Tibial nerve (tissue), 4 donors: ENCODE measurements at regions not wholly inside any gene's neighbourhood (a gene's known extent, or its start where the extent isn't known, plus 50 kb on each side); places are given as distances from the start of the nearest gene placed in this dataset.

ENCODE experiments used
- CTCF ChIP-seq, 5 experiments: fragments of 200-600 bp in 3 of 5; fragments of 450-650 bp in 2 of 5; sonication (generic) in 3 of 5; IDR thresholded peaks; one replicate each; pipeline ENCODE4 v1.5.1; 2016 to 2019; ENCODE audit warnings: antibody characterized with exemption in 5 of 5, mild to moderate bottlenecking in 3 of 5, moderate library complexity in 2 of 5
- EP300 ChIP-seq, 2 donors: sonication (generic); formaldehyde crosslinking; IDR thresholded peaks; one replicate each; pipeline ENCODE4 v1.6.1; 2017; ENCODE audit warnings: antibody characterized with exemption in 2 of 2, mild to moderate bottlenecking in 1 of 2
- POLR2A ChIP-seq, 2 donors: fragments of 450-650 bp; IDR thresholded peaks; one replicate each; pipeline ENCODE4 v1.6.1; 2017; ENCODE audit warnings: antibody characterized with exemption in 2 of 2, mild to moderate bottlenecking in 2 of 2, moderate library complexity in 2 of 2

- TF ChIP-seq CTCF (IDR thresholded peaks at IDR 0.05): no peak
- TF ChIP-seq POLR2A (IDR thresholded peaks at IDR 0.05): no peak
- no peak for TF ChIP-seq EP300 (IDR thresholded peaks at IDR 0.05)
Measured at GRCh38 chrX:46324166-46324565, 221.1 kb downstream of the ZNF674 start.
